HG03432 (cell line): ENCODE measurements at regions not wholly inside any gene's neighbourhood (a gene's known extent, or its start where the extent isn't known, plus 50 kb on each side); places are given as distances from the start of the nearest gene placed in this dataset.
A peak's percentile ranks its signal among the peaks of the same experiment; 100 is the strongest.

Source experiments
- ATAC-seq: cut with Tn5 transposase; IDR thresholded peaks from one replicate; pipeline ENCODE4 v1.9.1; 2021; ENCODE audit warnings: mild to moderate bottlenecking, moderate library complexity; ENCODE audit not compliant: unreplicated experiment

DNA sequence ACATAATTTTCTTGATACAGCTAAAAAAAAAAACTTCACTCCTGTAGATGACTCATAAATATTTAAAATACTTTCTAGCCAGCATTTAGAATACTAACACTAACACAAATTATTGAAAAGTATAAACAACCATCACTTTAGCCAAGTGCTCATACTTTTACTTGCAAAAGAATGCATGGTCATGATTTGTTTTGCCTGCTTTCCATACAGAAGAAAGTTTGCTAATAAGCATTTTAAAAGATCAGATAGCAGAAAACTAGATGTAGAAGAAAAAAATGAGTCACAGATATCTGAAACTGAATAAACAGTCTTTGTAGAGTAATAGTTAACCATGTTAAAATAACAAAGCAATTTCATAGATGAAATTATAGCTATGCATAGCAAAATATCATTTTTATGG lies 2280.4 kb upstream of the PCDH20 start:
- no peak for ATAC-seq

- no peak for ATAC-seq
Observed at GRCh38 chr13:63693696-63694095, 2278.0 kb upstream of the PCDH20 start.

DNA sequence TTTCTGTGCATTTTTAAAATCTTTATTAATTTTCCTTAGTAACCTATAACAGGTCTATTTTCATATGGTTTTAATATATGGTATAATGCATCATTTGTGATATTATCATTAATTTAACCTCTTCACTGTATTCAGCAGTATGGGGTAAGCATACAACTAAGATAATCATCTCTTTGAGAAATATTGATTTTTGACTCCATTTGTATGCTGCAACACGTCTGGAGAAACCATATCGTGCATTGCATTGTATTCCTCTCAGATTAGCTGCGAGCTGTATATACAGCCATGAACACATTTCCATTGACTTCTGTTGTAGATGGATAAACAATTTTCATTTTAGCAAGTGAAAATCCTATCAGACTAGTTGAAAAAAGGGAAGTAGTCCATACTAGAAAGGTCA lies 2275.8 kb upstream of the PCDH20 start:
- ATAC-seq, result no peak

GRCh38 chr13:63690672-63691071 lies 2275.0 kb upstream of the PCDH20 start:
- no peak for ATAC-seq

DNA sequence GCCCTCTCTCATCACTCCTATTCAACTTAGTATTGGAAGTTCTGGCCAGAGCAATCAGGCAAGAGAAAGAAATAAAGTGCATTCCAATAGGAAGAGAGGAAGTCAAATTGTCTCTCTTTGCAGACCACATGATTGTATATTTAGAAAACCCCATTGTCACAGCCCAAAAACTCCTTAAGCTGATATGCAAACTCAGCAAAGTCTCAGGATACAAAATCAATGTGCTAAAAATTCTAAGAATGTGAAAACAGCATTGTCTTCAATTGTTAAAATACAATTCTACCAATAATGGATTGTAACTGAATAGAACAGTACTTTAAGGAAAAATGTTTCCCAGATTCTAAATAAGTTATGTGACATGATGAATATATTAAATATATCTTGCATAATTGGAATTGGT lies 2269.2 kb upstream of the PCDH20 start:
- ATAC-seq, result no peak

GRCh38 chr13:63680704-63681103 lies 2265.1 kb upstream of the PCDH20 start:
- ATAC-seq, result no peak

DNA sequence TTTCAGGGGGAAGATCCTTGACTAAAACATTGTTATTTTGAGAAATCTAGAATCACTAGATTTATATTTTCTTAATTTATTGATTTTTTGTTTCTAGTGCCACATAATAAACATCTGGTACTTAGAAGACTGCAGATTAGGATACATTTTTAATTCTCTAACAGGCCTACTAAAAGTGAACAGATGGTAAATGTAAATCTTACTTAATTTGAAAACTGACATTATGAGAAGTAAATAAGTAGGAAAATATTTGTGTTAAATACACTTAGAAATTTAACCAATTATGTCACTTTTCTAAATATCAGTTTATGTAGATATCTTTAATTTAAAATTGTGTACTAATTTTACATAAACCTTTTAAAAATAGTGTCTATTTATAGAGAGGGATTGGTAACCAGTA lies 2255.6 kb upstream of the PCDH20 start:
- ATAC-seq, result no peak

DNA sequence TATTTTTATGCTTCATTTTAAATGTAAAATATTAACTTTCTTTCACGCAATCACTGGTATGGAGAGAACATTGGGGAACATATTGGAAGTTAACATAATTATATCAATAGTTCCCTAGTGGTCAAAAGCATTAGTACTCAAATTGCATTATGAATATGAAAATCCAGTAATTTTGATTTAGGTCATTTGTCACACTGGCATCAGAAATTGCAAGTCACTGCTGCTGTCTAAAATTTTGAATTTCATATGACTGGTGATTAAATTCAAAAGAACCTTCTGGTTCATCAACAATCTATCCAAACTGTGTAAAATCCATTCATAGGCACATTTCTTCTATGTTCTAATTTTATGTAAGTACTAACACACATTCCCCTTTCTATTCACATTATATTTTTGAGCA lies 2235.7 kb upstream of the PCDH20 start:
- ATAC-seq, result no peak

- ATAC-seq, result no peak
Observed at GRCh38 chr13:63643543-63643942, 2227.9 kb upstream of the PCDH20 start.

DNA sequence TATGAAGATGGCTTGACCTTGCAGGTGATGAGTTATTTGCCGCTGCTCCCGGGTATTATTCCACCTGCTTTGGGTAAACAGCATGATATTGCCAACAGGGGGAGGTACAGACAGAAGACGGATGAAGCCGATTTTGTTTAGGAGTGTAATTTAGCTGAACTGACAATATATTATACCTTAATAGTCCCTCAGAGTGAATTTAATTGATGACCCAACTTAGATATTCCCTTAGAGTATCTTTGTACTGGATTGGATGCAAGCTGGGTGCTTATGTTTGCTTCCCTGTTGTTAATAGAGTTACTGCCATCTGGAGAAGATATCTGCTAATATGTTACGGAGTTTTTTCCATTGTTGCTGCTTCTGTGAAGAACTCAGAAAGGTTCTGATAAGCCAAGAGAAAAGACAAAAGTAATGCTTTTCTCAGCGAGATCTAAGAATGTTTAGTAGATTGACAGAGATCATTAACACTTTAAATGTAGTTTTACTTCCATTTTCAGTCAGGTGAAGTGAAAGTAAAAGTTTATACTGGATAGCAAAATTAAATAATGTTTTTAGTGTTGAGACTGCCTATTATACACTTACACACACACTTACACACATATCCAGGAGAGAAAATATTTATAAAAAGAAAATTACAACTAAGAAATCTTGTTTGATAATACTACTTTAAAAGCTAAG lies 2220.8 kb upstream of the PCDH20 start:
- ATAC-seq, result peak; percentile 74

DNA sequence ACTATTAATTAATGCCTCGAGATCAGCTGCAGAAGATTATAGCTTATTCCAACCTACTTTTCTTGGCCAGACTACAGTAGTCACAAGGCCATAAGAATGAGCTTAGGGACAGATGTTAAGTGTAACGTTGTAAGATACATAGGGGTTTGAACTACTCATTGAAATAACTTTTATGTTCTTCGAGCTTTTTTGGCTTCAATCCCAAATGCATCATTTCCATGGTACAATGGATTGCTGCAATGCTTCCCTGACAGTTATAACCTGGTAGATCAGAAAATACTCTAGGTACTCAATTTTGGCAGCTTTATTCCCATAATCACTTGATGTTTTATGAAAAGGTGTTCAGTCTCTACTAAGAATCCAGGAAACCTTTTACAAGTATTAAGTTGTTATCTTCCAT lies 2216.7 kb upstream of the PCDH20 start:
- ATAC-seq, result no peak

- no peak for ATAC-seq
Observed at GRCh38 chr13:63631006-63631405, 2215.4 kb upstream of the PCDH20 start.

GRCh38 chr13:63629591-63629990 lies 2213.9 kb upstream of the PCDH20 start:
- no peak for ATAC-seq

DNA sequence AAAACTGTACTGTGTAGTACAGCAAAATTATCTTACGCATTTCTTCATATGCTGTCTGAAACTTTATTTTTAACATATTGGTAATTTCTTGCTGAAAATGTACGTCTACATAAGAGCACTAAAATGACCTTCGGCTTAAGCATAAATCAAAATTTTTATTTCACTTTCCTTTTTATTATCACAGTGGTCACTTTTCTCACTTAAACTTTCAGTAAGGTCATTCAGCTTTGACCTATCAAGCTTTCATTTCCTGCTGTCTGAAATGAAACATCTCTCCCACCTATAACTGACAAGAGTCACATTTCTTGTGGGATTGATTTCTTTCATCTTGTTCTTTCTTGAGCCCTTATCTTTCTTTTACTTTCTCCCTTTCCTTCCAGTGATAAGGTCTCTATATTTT lies 2212.7 kb upstream of the PCDH20 start:
- ATAC-seq, result no peak

- no peak for ATAC-seq
Observed at GRCh38 chr13:63625869-63626268, 2210.2 kb upstream of the PCDH20 start.

GRCh38 chr13:63614874-63615612 lies 2199.4 kb upstream of the PCDH20 start:
- ATAC-seq, result no peak

DNA sequence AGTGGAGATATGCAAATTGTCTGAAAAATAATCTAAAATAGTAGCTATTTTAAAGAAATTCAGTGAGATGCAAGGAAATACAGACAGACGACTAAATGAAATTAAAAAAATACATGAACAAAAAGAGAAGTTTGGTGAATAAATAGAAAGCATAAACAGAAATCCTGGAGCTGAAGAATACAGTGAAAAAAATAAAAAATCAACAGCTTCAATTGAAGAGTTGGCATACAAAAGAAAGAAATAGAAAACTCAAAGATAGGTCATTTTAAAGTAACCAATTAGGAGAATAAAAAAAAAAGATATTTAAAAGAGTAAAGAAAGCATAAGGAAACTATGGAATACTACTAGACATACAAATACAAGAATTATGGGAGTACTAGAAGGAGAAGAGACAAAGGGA lies 2191.5 kb upstream of the PCDH20 start:
- no peak for ATAC-seq

- no peak for ATAC-seq
Observed at GRCh38 chr13:63605962-63606361, 2190.3 kb upstream of the PCDH20 start.

- ATAC-seq, result no peak
Observed at GRCh38 chr13:63605403-63605802, 2189.8 kb upstream of the PCDH20 start.

DNA sequence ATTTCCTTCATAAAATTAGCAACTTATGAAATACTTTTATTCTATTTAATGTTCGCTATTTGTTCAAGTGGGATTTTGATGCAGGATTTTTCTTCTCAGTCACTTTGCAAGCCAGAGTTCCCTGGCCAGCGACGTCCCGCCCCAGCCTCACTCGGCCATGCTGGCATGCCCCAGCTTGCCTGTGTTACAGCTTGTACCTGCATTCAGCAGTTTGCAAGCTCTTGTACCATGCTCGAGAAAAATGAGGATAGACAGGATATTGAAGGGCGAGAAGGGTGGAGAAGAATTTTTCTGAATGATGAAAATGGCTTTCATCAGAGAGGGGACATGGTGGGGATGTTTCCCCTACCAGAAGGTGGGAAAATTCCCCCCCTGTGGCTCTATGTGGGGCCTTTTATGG lies 2180.2 kb upstream of the PCDH20 start:
- no peak for ATAC-seq

GRCh38 chr13:63586467-63586866 lies 2170.8 kb upstream of the PCDH20 start:
- ATAC-seq, result no peak

DNA sequence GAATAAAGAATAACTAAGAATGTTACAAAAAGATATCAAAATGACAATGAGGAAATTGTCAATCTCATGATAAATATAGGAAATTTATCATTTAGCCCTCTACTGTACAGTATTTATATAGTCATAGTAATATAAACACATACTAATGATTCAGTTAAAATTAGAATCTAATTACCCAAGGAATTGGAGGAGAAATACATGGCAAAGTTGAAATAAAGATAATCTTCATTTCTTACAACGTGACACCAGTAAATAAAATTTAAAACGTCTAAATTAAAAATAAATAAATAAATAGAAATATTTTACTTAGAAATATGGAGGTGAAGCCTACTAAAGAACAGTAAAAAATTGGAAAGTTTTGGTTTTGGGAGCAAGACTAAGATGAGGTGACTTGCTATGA lies 2163.1 kb upstream of the PCDH20 start:
- no peak for ATAC-seq

- no peak for ATAC-seq
Observed at GRCh38 chr13:63567031-63567430, 2151.4 kb upstream of the PCDH20 start.
